DOHH2 (cell line): ENCODE measurements at regions not wholly inside any gene's neighbourhood (a gene's known extent, or its start where the extent isn't known, plus 50 kb on each side); places are given as distances from the start of the nearest gene placed in this dataset.

Source experiments
- H3F3A ChIP-seq: fragments of 200-600 bp; sonication (generic), shearing (Covaris generic); 2 replicates; pipeline ENCODE4 v1.6.0; 2016; ENCODE audit warnings: antibody characterized with exemption, mild to moderate bottlenecking; ENCODE audit not compliant: control insufficient read depth, insufficient read depth
- H3K27ac ChIP-seq: fragments of 200-600 bp; sonication (generic); 2 replicates; pipeline ENCODE4 v1.5.1; 2014; ENCODE audit warnings: low read depth, mild to moderate bottlenecking, low read length, moderate library complexity
- H3K27me3 ChIP-seq: fragments of 200-600 bp; sonication (generic); 2 replicates; pipeline ENCODE4 v1.6.1; 2014; ENCODE audit warnings: mild to moderate bottlenecking, low read length, mixed read lengths; ENCODE audit not compliant: control insufficient read depth
- H3K36me3 ChIP-seq: fragments of 200-600 bp; sonication (generic); 2 replicates; pipeline ENCODE4 v1.6.1; 2014; ENCODE audit warnings: mild to moderate bottlenecking, low read length, moderate library complexity, mixed read lengths; ENCODE audit not compliant: control insufficient read depth
- H3K4me1 ChIP-seq: fragments of 200-600 bp; sonication (generic); 2 replicates; pipeline ENCODE4 v1.6.1; 2014; ENCODE audit warnings: mild to moderate bottlenecking, low read length, mixed read lengths; ENCODE audit not compliant: control insufficient read depth
- H3K4me2 ChIP-seq: fragments of 200-600 bp; sonication (generic); 2 replicates; pipeline ENCODE4 v1.6.0; 2014; ENCODE audit warnings: mild to moderate bottlenecking, low read length, moderate library complexity
- H3K4me3 ChIP-seq: fragments of 200-600 bp; sonication (generic); 2 replicates; pipeline ENCODE4 v1.5.1; 2014; ENCODE audit warnings: mild to moderate bottlenecking, low read length, mixed read lengths
- H3K79me2 ChIP-seq: fragments of 200-600 bp; sonication (generic); 2 replicates; pipeline ENCODE4 v1.6.1; 2014; ENCODE audit warnings: mild to moderate bottlenecking, low read length, mixed read lengths; ENCODE audit not compliant: control insufficient read depth
- H3K9me2 ChIP-seq: fragments of 200-600 bp; sonication (generic); replicated peaks from 2 replicates; pipeline ENCODE4 v1.6.1; 2014; ENCODE audit warnings: mild to moderate bottlenecking, low read length, mixed read lengths; ENCODE audit not compliant: control insufficient read depth
- H3K9me3 ChIP-seq: fragments of 200-600 bp; sonication (generic); 2 replicates; pipeline ENCODE4 v1.6.1; 2014; ENCODE audit warnings: antibody characterized with exemption, low read length, mixed read lengths; ENCODE audit not compliant: control insufficient read depth, insufficient read depth
- H4K20me1 ChIP-seq: fragments of 200-600 bp; sonication (generic); 2 replicates; pipeline ENCODE4 v1.6.0; 2014; ENCODE audit warnings: low read depth, mild to moderate bottlenecking, antibody characterized with exemption, low read length, moderate library complexity; ENCODE audit not compliant: control insufficient read depth, insufficient read depth
- CTCF ChIP-seq: fragments of 200-600 bp; sonication (generic); IDR thresholded peaks from one replicate; pipeline ENCODE4 v1.5.1; 2014; ENCODE audit warnings: antibody characterized with exemption, mild to moderate bottlenecking, low read depth, low read length; ENCODE audit not compliant: poor library complexity, severe bottlenecking
- EZH2phosphoT487 ChIP-seq: fragments of 200-600 bp; sonication (generic); IDR thresholded peaks from 2 replicates; pipeline ENCODE4 v1.6.1; 2017; ENCODE audit warnings: borderline replicate concordance, mild to moderate bottlenecking, antibody characterized with exemption, low read length, moderate library complexity, mixed read lengths

- no peak overlapping the region for H3K4me3 ChIP-seq
- no peaks in the 10 kb centered on the region for H3K36me3 ChIP-seq
- H3K27me3 ChIP-seq, result no peaks in the 10 kb centered on the region
- H3F3A ChIP-seq, result no peaks in the 10 kb centered on the region
- no peak overlapping the region for H3K4me2 ChIP-seq
- TF ChIP-seq CTCF (no peak), EZH2phosphoT487 (no peak)
- H3K9me3 ChIP-seq, result no peaks in the 10 kb centered on the region
- no peak overlapping the region for H3K27ac ChIP-seq
- no peaks in the 10 kb centered on the region for H4K20me1 ChIP-seq
- H3K9me2 ChIP-seq, result no peaks in the 10 kb centered on the region
- no peaks in the 10 kb centered on the region for H3K4me1 ChIP-seq
- no peaks in the 10 kb centered on the region for H3K79me2 ChIP-seq
Observed at GRCh38 chr18:72623444-72623843, 79.3 kb upstream of the CBLN2 start.

- H3K9me2 ChIP-seq, result no peaks in the 10 kb centered on the region; the same call in 1 of the 2 replicates
- no peak overlapping the region for H3K4me2 ChIP-seq
- no peaks in the 10 kb centered on the region for H3F3A ChIP-seq
- H3K27me3 ChIP-seq, result no peaks in the 10 kb centered on the region
- no peak overlapping the region for H3K4me3 ChIP-seq
- no peaks in the 10 kb centered on the region for H4K20me1 ChIP-seq
- no peaks in the 10 kb centered on the region for H3K4me1 ChIP-seq
- H3K79me2 ChIP-seq, result no peaks in the 10 kb centered on the region
- H3K9me3 ChIP-seq, result no peaks in the 10 kb centered on the region
- TF ChIP-seq CTCF (no peak), EZH2phosphoT487 (no peak)
- H3K36me3 ChIP-seq, result no peaks in the 10 kb centered on the region
- no peak overlapping the region for H3K27ac ChIP-seq
Observed at GRCh38 chr18:72613534-72613930, 69.4 kb upstream of the CBLN2 start.

- no peak overlapping the region for H3K4me2 ChIP-seq
- no peak for TF ChIP-seq CTCF
- no peak for TF ChIP-seq EZH2phosphoT487
Observed at GRCh38 chr18:72612894-72613533, 68.9 kb upstream of the CBLN2 start.

More at GRCh38 chr18:72612894-72613533, 68.9 kb upstream of the CBLN2 start:
- no peaks in the 10 kb centered on the region; the same call in 1 of the 2 replicates for H3K9me2 ChIP-seq
- H3K27me3 ChIP-seq, result no peaks in the 10 kb centered on the region
- H3K9me3 ChIP-seq, result no peaks in the 10 kb centered on the region
- H3K27ac ChIP-seq, result no peak overlapping the region
- no peak overlapping the region for H3K4me3 ChIP-seq
- no peaks in the 10 kb centered on the region for H3K36me3 ChIP-seq
- no peaks in the 10 kb centered on the region for H3F3A ChIP-seq
- H4K20me1 ChIP-seq, result no peaks in the 10 kb centered on the region
- H3K79me2 ChIP-seq, result no peaks in the 10 kb centered on the region
- no peaks in the 10 kb centered on the region for H3K4me1 ChIP-seq
